ENCODE measurements at regions not wholly inside any gene's neighbourhood (a gene's known extent, or its start where the extent isn't known, plus 50 kb on each side); places are given as distances from the start of the nearest gene placed in this dataset.

DNA sequence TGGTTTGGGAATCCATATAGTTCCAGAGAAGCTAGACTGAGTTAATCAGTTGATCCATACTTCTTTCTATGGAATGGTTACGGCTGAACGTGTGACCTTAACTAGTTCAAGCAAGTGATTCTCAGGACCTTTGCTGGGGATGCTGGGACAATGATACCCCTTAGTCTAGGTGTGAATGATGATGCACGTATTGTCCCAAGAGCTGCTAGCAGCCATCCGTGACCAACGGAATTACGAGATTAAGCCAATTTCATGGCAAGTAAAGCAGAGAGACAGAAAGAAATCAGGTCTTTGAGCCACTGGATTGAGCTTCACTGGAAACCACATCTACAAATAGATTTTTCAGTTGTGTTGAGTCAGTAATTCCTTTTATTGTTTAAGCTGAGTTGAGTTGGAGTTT is 99.2 kb upstream of the LIFR start:
- DNase-seq = no peak
- no peak for TF ChIP-seq POLR2A (IDR thresholded peaks at IDR 0.05; ENCODE audit: low read length)
- no peak for TF ChIP-seq GATA1 (IDR thresholded peaks at IDR 0.05; ENCODE audit: low read depth, low read length)

DNA sequence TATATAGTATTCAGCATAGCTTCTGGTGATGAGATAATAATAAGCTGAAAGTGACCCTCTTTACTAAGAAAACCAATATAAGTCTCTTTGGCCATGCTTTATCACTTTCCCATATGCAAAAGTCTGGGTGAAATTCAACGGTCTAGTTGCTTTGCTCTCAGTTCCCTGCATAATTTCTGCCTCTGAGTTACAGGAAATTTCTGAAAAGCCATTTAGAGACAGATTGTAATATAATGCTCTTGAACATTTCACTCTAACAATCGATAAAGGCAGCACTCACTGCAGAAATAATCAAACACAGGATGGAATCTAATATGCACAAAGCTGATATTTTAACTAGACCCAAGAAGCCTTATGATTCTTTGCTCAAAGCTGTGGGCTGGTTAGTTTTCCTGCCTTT is 100.1 kb upstream of the LIFR start:
- TF ChIP-seq GATA1 (IDR thresholded peaks at IDR 0.05; ENCODE audit: low read depth, low read length) (no peak), POLR2A (IDR thresholded peaks at IDR 0.05; ENCODE audit: low read length) (no peak)
- no peak for DNase-seq

DNA sequence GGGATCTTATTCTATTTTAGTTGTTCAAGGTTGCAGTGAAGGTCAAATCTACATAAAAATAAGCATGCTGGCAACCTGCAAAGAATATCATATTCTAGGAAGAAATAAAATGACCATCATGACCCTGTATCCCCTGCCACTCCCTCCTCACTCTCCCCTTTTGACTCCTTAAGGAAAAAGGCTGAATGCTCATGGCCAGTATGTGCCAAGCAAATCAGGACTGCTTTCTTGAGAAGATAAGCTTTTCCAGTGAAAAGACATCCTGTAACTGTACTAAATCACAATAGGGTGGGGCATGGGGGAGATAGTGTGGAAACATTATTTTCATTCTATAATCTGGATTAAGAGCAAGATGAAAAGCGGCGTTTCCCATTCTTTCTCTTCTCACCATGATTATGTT is 100.6 kb upstream of the LIFR start:
- TF ChIP-seq GATA1 (IDR thresholded peaks at IDR 0.05; ENCODE audit: low read depth, low read length) = no peak
- TF ChIP-seq POLR2A (IDR thresholded peaks at IDR 0.05; ENCODE audit: low read length) = no peak
- no peak for DNase-seq

DNA sequence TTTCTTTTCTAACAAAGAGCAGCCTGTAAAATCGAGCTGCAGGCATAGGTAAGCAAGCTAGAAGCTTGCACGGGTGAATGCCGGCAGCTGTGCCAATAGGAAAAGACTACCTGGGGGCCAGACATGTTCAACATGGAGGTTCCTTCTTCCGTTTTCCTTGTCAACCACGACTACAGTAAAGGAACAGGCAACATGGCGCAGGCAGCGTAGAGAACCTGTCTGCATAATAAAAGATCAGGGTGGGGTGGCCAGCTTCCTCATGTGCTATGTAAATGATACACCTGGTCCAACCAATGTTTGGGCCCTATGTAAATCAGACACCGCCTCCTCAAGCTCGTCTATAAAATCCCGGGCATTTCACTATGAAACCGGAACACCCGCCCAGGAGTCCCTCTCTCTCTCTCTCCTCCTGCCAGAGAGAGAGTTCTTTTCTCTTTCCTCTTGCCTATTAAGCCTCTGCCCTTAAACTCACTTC is 103.8 kb upstream of the LIFR start:
- TF ChIP-seq GATA1 (IDR thresholded peaks at IDR 0.05; ENCODE audit: low read depth, low read length) (no peak), POLR2A (IDR thresholded peaks at IDR 0.05; ENCODE audit: low read length) (no peak)
- no peak for DNase-seq

DNA sequence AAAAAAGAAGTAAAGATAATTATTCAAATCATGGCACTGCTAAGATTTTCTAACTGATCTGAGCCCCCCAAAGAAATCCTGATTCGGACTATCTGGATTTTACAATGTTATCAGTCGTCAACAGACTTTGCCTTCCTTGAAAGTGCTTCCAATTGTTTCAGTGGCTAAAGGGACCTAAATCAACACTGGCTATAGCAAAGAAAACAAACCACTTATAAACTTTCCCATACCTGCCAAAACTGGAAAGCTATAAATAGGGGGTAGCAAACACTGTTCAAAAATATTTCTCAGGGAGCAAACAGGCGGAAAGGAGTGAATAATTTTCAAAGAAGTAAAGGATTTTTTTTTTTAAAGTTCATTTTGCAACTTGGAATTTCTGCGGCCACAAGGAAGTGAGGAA is 105.6 kb upstream of the LIFR start:
- no peak for DNase-seq
- TF ChIP-seq POLR2A (IDR thresholded peaks at IDR 0.05; ENCODE audit: low read length) (no peak), GATA1 (IDR thresholded peaks at IDR 0.05; ENCODE audit: low read depth, low read length) (no peak)

DNA sequence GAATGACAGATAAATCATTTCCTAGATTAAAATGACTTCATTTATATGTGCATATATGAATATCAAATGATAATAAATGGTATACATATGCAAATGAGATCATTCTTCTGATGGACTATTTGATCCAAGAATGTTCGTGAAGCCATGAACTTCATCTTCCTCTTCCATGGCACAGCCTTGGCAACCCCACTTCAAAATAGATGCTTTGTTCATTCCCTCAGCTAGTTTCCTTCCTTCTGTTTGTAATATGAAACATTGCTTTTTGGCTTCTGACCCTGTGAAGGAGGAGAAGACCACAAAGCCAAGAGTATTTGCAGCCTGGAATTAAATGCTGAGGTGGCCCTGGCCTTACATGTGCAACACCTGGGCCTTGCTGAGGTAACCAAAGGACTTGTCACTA is 106.8 kb upstream of the LIFR start:
- TF ChIP-seq POLR2A (IDR thresholded peaks at IDR 0.05; ENCODE audit: low read length) = no peak
- TF ChIP-seq GATA1 (IDR thresholded peaks at IDR 0.05; ENCODE audit: low read depth, low read length) = no peak
- DNase-seq = no peak

DNA sequence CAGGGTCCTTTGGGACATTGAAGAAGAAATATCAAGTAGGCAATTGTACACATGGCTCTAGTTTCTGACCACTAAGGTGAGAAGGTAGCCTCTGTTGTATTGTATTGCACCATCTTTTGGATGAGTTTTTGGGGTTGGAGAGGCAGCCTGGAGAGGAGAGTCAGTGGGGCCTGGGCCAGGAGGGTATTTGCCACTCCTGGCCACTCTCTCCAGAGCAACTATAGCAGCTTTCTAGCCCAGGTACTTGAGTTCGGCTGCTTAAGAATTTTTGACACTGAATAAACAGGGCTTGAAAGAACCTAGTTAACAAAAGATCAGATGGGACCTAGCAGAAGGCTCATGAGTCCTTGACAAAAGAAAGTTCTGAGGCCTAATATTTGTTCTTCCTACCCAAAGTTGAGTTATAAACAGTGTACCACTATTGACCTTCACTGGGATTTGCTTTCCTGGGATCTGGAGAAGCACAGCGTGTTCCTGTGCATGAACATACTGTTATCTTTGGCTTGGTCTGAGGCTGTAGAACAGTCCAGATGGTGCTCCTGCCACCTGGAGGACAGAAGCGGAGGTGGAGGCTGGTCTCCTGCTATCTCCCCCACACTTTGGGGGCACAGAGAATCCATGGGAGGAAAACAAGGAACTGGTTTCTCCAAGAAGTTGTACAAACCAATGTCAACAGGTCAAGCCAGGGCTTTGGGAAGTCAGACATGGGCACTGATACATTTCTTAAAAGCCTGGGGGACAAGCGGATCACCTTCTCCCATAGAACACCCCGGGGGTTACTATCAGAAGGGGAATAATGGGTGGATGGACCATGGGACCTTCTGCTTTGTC is 110.4 kb upstream of the LIFR start:
- peak; percentile 3 to 6 for DNase-seq
- TF ChIP-seq POLR2A (IDR thresholded peaks at IDR 0.05; ENCODE audit: low read length) (no peak), GATA1 (IDR thresholded peaks at IDR 0.05; ENCODE audit: low read depth, low read length) (no peak)

DNA sequence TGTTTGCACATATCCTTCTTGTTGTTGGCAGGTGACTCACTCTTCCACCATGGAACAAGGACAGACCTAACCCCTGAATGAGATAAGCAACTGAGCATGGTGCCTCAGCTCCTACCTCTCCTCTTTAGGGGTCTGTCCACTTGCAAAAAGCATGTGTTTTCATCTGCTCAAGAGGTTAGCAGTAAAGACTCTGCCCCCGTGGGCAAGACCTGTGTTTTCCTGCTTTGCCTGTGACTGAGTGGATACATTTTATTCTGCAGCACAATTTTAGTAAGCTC is 111.0 kb upstream of the LIFR start:
- DNase-seq = no peak
- TF ChIP-seq GATA1 (IDR thresholded peaks at IDR 0.05; ENCODE audit: low read depth, low read length) (no peak), POLR2A (IDR thresholded peaks at IDR 0.05; ENCODE audit: low read length) (no peak)

DNA sequence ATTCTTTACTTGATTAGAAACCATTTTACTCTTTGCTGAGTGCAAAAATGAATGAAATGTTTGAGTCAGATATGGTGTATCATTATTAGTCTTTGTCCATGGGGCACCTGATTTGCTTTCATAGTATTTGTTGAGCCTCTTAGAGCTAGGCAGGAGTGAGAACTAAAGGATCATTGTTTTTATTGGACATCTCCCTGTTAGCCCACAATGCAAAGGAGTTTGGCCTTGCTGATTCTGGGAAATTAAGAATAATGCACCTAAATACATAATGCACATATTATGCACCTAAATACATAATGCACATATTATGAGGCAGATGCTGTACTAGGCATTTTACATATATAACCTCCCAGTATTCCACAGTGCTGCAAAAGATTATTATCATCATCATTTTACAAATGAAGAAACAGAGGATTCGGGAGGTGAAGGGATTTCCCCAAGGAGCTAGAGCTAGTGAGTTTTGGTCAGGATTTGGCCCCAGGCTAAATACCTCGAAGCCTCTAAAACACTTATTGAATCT is 113.0 kb upstream of the LIFR start:
- DNase-seq = no peak
- TF ChIP-seq POLR2A (IDR thresholded peaks at IDR 0.05; ENCODE audit: low read length) (no peak), GATA1 (IDR thresholded peaks at IDR 0.05; ENCODE audit: low read depth, low read length) (no peak)

DNA sequence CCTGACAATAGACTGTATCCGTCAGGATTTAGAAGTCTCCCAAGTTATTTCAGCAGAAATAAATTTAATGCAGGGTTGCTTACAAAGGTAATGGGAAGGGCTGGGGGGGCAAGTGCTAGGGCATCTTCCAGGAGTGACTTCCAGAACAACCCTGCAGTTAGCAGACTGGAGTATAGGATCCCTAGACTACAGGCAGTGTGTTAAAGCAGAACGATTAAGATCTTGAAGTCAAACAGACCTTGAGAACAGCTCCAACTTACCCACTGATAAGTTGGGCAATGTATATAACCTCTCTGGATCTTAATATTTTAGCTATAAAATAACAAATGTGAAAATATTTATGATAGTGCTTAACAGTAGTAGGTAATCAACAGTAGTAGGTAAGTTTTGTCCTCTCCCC is 113.6 kb upstream of the LIFR start:
- no peak for DNase-seq

DNA sequence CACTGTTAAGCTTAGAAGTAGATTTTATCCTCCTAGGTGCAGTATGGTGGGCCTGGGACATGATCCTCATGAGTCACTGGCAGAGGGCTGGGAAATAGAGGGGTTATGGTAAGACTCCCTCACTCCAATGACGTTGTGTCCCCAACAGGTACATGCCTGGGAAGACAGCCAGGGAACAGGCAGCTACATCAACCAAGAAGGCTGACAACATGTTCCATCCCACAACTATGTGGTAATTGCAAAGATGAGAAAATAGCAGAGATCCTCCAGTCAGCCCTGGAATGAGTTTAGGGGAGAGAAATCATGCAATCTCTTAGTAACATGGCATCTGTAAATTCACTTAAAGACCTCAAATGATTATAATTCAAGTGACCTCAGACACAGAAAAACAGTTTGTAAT is 114.4 kb upstream of the LIFR start:
- TF ChIP-seq GATA1 (IDR thresholded peaks at IDR 0.05; ENCODE audit: low read depth, low read length) (no peak), POLR2A (IDR thresholded peaks at IDR 0.05; ENCODE audit: low read length) (no peak)
- DNase-seq = no peak

More for the DNA sequence above, 113.6 kb upstream of the LIFR start:
- TF ChIP-seq GATA1 (IDR thresholded peaks at IDR 0.05; ENCODE audit: low read depth, low read length) (no peak), POLR2A (IDR thresholded peaks at IDR 0.05; ENCODE audit: low read length) (no peak)

DNA sequence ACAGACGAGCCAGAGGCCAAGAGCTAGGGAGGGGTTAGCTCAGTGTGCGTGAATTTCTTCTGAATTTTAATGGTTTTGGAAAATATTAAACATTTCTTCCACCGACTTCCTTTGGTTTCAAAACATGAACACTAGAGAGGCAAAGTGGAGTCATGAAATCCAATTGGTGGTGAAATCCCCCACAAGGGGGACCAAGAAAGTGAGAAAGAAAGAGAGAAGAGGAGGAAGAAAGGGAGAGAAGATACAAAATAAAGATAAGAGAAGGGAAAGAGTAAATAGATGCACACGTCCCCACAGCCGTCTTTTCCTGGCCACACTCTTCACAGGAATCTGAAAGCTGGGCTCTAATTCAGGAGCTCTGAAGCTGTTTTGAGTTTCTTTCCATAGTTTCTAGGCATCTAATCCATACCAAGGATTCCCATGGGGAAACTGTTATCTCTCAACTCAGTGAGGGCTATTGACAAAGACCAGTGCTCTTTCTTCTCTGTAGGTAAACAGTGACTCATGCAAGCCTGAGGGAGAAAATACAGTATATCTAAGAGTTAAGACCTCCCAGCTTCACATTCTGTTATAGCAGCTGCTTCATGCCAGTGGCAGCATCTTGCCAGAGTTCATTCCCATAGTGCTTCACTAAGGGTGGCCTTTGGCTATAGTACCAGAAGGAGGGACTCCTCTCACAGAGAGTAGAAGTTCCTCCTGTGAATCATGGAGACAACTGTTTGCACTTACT is 115.8 kb upstream of the LIFR start:
- DNase-seq = no peak
- TF ChIP-seq GATA1 (IDR thresholded peaks at IDR 0.05; ENCODE audit: low read depth, low read length) (no peak), POLR2A (IDR thresholded peaks at IDR 0.05; ENCODE audit: low read length) (no peak)

DNA sequence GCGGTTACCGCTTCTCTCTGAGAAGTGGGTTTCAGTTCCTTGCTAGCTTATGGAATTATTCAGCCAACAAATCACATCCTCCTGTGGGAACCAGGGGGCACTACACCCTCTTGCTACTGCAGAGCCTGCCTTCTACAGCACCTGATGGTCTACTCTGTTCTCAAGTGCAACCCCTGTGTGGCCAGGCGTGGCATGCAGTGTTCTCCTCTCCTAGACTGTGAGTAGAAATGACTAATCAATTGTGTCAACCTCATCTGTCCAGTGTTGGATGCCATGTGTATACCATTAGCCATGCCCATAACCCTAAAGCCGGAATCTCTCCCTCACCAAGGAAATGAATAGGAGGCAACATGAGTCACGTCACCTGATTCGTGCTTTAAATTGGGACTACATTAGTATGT is 117.2 kb upstream of the LIFR start:
- no peak for TF ChIP-seq POLR2A (IDR thresholded peaks at IDR 0.05; ENCODE audit: low read length)
- no peak for TF ChIP-seq GATA1 (IDR thresholded peaks at IDR 0.05; ENCODE audit: low read depth, low read length)

DNA sequence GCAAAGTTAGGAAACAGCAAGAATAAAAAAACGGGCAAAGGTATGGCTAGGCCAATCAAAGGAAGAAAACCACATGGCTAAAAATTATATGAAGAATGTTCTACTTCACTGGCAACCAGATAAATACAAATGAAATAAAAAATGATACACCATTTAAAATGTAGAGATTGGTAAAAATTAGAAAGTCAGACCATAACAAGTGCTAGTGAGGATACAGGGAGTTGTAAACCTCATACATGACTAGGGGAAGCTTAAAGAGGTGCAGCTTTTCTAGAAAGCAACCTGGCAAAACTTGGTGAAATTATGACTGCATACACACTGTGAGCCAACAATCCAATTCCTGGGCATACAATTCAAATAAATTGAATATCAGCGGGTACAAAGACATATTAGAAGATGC is 119.0 kb upstream of the LIFR start:
- DNase-seq = no peak
- TF ChIP-seq GATA1 (IDR thresholded peaks at IDR 0.05; ENCODE audit: low read depth, low read length) (no peak), POLR2A (IDR thresholded peaks at IDR 0.05; ENCODE audit: low read length) (no peak)

More for the DNA sequence above, 117.2 kb upstream of the LIFR start:
- no peak for DNase-seq

DNA sequence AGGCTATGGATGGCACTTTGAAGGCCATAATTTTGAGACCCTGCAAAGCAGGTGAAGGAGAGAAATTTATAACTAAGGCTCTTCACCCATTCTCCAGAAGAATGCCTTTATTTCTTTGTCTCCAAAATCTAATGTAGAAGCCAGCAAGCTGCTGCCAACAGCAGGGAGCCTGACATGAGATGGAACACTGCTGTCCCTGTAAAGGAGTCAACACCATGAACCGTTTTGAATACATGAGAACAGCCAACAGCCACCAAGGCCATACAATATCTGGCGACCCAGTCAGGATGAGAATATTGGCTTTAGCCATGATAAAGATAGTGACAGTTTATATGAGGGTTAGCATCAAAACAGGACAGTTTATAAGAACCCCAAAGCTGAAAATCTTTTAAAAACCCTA is 121.2 kb upstream of the LIFR start:
- no peak for TF ChIP-seq POLR2A (IDR thresholded peaks at IDR 0.05; ENCODE audit: low read length)
- no peak for TF ChIP-seq GATA1 (IDR thresholded peaks at IDR 0.05; ENCODE audit: low read depth, low read length)

More for the DNA sequence above, 121.2 kb upstream of the LIFR start:
- no peak for DNase-seq

All from erythroblast (primary cell).